GM10248 (cell line): ENCODE measurements at regions not wholly inside any gene's neighbourhood (a gene's known extent, or its start where the extent isn't known, plus 50 kb on each side); places are given as distances from the start of the nearest gene placed in this dataset.
"Not testable (repeated sequence)": the region's sequence is repeated elsewhere in the genome, so short reads cannot be mapped to it uniquely, and the experiment has no call there.

ENCODE experiments used
- CTCF ChIA-PET: fragments of 300-600 bp; sonication (Branson Sonifier 250); formaldehyde crosslinking; extraction: SDS; loops from one replicate; lab custom pipeline; 2021; ENCODE audit warnings: antibody characterized with exemption; lab: Yijun Ruan, JAX
- POLR2A ChIA-PET: fragments of 350-650 bp; sonication (Branson Sonifier 250); formaldehyde crosslinking; extraction: SDS; loops from one replicate; lab custom pipeline; 2020; ENCODE audit warnings: antibody characterized with exemption; lab: Yijun Ruan, JAX
- DNase-seq: peaks from one replicate; pipeline ENCODE4 v3.0.0; 2012; ENCODE audit errors: extremely low spot score
- CTCF ChIP-seq: IDR thresholded peaks from 2 replicates; pipeline ENCODE4 v1.5.1; 2012; ENCODE audit warnings: mild to moderate bottlenecking, low read depth; ENCODE audit errors: extremely low read depth, missing control alignments, control extremely low read depth

GRCh38 chr18:11494107-11494506 lies 115.3 kb upstream of the SLC35G4 start:
- TF ChIP-seq CTCF: no peak
- ChIA-PET CTCF (no interaction called here), POLR2A (no interaction called here)
- no peak for DNase-seq

- CTCF ChIA-PET: no interaction called here
- POLR2A ChIA-PET: no interaction called here
- DNase-seq: no peak
- TF ChIP-seq CTCF: no peak
Observed at GRCh38 chr18:11489266-11489899, 120.0 kb upstream of the SLC35G4 start.

- POLR2A ChIA-PET: no interaction called here
- DNase-seq: no peak
- no peak for TF ChIP-seq CTCF
- CTCF ChIA-PET: no interaction called here
Observed at GRCh38 chr18:11488175-11488574, 121.2 kb upstream of the SLC35G4 start.

GRCh38 chr18:11487390-11487789 lies 122.0 kb upstream of the SLC35G4 start:
- no peak for DNase-seq
- POLR2A ChIA-PET: no interaction called here
- CTCF ChIA-PET: interaction anchor here (1.2 kb wide), 1 partner anchor 66 kb away, joined by 3 read pairs; no protein-coding TSS in a partner anchor
- TF ChIP-seq CTCF: no peak

GRCh38 chr18:11482271-11482670 lies 127.1 kb upstream of the SLC35G4 start:
- no peak for DNase-seq
- TF ChIP-seq CTCF: no peak
- ChIA-PET POLR2A (no interaction called here), CTCF (interaction anchor here (1.1 to 2.8 kb wide), 2 partner anchors 19 to 37 kb away, joined by 3 to 12 read pairs; no protein-coding TSS in a partner anchor)

GRCh38 chr18:11480692-11481091 lies 128.7 kb upstream of the SLC35G4 start:
- no peak for TF ChIP-seq CTCF
- ChIA-PET POLR2A (no interaction called here), CTCF (interaction anchor here (1.5 to 2.8 kb wide), 2 partner anchors 11 to 38 kb away, joined by 3 to 12 read pairs; no protein-coding TSS in a partner anchor)
- no peak for DNase-seq

GRCh38 chr18:11479031-11479430 lies 130.4 kb upstream of the SLC35G4 start:
- DNase-seq, CTCF ChIA-PET, POLR2A ChIA-PET: not testable (repeated sequence)
